ENCODE measurements at regions not wholly inside any gene's neighbourhood (a gene's known extent, or its start where the extent isn't known, plus 50 kb on each side); places are given as distances from the start of the nearest gene placed in this dataset.

DNA sequence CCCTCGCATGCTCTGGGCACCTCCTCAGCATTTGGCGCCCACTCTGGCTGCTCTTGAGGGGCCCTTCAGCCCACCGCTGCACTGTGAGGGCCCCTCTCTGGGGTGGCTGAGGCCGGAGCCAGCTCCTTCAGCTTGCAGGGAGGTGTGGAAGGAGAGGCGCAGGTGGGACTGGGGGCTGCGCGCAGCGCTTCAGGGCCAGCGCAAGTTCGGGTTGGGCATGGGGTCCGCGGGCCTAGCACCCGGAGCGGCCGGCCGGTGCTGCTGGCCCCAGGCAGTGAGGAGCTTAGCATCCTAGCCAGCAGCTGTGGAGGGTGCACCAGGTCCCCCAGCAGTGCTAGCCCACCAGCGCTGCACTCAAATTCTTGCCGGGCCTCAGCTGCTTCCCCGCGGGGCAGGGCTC lies 305.6 kb upstream of the ANKRD30A start:
- TF ChIP-seq, protein P1, sequence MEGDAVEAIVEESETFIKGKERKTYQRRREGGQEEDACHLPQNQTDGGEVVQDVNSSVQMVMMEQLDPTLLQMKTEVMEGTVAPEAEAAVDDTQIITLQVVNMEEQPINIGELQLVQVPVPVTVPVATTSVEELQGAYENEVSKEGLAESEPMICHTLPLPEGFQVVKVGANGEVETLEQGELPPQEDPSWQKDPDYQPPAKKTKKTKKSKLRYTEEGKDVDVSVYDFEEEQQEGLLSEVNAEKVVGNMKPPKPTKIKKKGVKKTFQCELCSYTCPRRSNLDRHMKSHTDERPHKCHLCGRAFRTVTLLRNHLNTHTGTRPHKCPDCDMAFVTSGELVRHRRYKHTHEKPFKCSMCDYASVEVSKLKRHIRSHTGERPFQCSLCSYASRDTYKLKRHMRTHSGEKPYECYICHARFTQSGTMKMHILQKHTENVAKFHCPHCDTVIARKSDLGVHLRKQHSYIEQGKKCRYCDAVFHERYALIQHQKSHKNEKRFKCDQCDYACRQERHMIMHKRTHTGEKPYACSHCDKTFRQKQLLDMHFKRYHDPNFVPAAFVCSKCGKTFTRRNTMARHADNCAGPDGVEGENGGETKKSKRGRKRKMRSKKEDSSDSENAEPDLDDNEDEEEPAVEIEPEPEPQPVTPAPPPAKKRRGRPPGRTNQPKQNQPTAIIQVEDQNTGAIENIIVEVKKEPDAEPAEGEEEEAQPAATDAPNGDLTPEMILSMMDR (IDR thresholded peaks at IDR 0.05) = no peak
- TF ChIP-seq POLR2A (IDR thresholded peaks at IDR 0.05) = no peak
